ENCODE measurements at regions not wholly inside any gene's neighbourhood (a gene's known extent, or its start where the extent isn't known, plus 50 kb on each side); places are given as distances from the start of the nearest gene placed in this dataset.
"Not testable (repeated sequence)": the region's sequence is repeated elsewhere in the genome, so short reads cannot be mapped to it uniquely, and the experiment has no call there.

GRCh38 chr1:243996223-243996622, 54.9 kb upstream of the ZBTB18 start:
- DNase-seq (no peak), ATAC-seq (no peak)
- intact Hi-C loops (cut with DNase I) = no loop called here

DNA sequence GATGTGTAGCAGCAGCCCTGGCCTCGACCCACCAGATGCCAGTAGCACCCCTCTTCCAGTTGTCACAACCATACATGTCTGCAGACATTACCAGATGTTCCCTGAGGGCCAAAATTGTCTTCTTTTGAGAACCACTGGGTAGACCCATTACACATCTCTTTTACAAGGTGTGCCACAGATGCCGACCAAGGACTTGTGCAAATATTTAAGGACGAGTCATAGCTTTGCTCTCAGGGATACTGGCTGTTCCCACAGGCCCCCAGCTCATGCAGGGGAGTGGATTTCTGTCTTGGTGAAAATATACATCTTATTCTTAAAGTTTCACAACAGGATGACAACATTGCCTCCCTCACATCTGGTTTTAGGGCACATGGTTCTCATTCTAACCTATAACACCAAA, 59.4 kb upstream of the ZBTB18 start:
- no peak for ATAC-seq
- DNase-seq = no peak
- intact Hi-C loops (cut with DNase I) = no loop called here

GRCh38 chr1:243984788-243985187, 66.3 kb upstream of the ZBTB18 start:
- no peak for ATAC-seq
- DNase-seq = no peak
- intact Hi-C loops (cut with DNase I) = loop anchor here in 1 of 2 donors (1.0 kb wide), 1 partner anchor 16 kb away; no protein-coding TSS in a partner anchor

DNA sequence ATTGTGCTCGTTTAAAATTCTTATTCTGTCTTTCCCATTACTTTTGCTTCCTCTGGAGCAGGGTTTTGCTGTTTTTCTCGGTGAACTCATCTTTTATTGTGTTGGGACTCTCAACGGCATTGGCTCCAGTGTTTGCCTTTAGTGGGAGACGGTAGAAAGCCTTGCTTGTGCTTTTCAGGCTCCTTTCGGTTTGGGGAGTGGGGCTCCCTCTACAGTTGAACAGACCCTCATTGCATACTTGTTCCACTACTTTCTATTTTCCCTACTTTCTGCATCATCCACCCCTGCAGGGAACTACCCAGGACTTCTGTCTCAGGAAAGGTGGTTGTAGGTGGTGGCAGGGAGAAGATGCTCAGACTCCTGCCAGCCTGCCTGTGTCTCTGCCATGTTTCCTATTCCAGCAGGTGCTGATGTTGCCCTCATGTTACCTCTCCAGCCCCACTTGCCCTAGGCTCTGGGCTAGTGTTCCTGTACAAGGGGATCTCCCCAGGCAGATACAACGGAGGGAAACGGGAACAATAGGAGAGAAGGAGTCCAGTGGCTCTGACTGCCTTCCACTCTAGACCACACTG, 68.5 kb upstream of the ZBTB18 start:
- DNase-seq (no peak), ATAC-seq (no peak)
- intact Hi-C loops (cut with DNase I) = no loop called here

DNA sequence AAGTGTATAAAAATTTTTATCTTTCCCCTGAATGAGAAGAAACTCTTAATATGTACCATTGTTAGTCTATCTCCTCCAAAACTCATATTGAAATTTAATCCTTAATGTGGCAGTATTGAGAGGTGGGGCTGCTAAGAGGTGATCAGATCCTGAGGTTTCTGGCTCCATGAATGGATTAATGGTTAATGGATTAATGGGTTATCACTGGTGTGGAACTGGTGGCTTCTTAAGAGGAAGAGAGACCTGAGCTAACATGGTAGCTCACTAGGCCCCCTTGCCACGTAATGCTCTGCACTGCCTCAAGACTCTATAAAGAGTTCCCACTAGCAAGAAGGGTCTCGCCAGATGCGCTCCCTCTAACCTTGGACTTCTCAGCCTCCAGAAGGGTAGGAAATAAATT, 70.6 kb upstream of the ZBTB18 start:
- ATAC-seq (no peak), DNase-seq (no peak)
- intact Hi-C loops (cut with DNase I) = no loop called here

- intact Hi-C loops (cut with DNase I) = no loop called here
- ATAC-seq (no peak), DNase-seq (no peak)
These were observed 71.0 kb upstream of the ZBTB18 start for GRCh38 chr1:243980071-243980470.

GRCh38 chr1:243979396-243979795, 71.7 kb upstream of the ZBTB18 start:
- DNase-seq (peak; percentile 23), ATAC-seq (peak in 1 of 2 donors; percentile 39)

GRCh38 chr1:243977094-243977493, 74.0 kb upstream of the ZBTB18 start:
- no peak for ATAC-seq
- no peak for DNase-seq
- intact Hi-C loops (cut with DNase I) = no loop called here

More at GRCh38 chr1:243979396-243979795, 71.7 kb upstream of the ZBTB18 start:
- intact Hi-C loops (cut with DNase I) = no loop called here

GRCh38 chr1:243974451-243975292, 76.4 kb upstream of the ZBTB18 start:
- no peak for ATAC-seq
- no peak for DNase-seq
- intact Hi-C loops (cut with DNase I) = no loop called here

DNA sequence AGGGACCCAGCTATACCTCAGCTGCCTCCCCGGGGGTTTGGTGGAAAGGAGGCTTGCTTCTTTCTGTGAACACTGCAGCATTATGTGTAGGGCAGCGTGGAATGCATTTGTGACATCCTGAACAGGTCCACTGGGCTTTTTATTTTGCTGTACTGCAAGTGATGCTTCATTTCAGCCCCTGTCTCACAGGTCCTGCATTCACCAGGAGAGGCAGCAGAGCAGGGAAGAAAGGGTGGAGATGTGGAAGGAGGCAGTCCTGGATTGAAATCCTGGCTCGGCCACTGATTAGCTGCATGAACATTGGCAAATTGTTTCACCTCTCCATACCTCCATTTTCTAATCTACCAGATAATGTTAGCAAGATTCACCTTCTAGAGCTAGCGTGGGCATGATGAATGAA, 77.9 kb upstream of the ZBTB18 start:
- ATAC-seq = no peak
- DNase-seq = no peak
- intact Hi-C loops (cut with DNase I) = no loop called here

- no peak for DNase-seq
- intact Hi-C loops (cut with DNase I) = no loop called here
- no peak for ATAC-seq
These were observed 81.0 kb upstream of the ZBTB18 start for GRCh38 chr1:243970077-243970476.

- ATAC-seq = no peak
- intact Hi-C loops (cut with DNase I) = loop anchor here in 1 of 2 donors (1.0 kb wide), 1 partner anchor 17 kb away; no protein-coding TSS in a partner anchor
- no peak for DNase-seq
These were observed 82.7 kb upstream of the ZBTB18 start for GRCh38 chr1:243968413-243968812.

GRCh38 chr1:243964915-243965314, 86.2 kb upstream of the ZBTB18 start:
- ATAC-seq (no peak), DNase-seq (no peak)
- intact Hi-C loops (cut with DNase I) = no loop called here

GRCh38 chr1:243963571-243963970, 87.5 kb upstream of the ZBTB18 start:
- intact Hi-C loops (cut with DNase I) = no loop called here
- ATAC-seq (no peak), DNase-seq (no peak)

DNA sequence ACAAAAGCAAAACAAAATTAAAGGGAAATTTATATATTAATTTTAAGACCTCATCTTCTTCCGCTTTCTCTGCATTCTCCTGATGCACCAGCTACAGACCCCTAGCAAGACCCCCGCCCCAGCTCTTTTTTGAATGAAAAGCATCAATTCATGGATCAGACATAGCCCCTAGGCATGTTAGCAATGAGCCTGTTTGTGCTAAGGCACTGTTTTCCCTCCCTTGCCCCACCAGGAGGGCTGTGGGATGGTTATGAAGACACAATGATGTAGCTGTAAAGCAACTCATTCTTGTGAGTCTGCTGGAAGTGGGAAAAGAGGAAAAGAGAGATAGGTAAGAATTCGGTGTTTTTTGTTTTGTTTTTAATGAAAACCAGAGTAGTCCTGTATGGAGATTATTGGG, 88.5 kb upstream of the ZBTB18 start:
- DNase-seq (no peak), ATAC-seq (no peak)
- intact Hi-C loops (cut with DNase I) = no loop called here

DNA sequence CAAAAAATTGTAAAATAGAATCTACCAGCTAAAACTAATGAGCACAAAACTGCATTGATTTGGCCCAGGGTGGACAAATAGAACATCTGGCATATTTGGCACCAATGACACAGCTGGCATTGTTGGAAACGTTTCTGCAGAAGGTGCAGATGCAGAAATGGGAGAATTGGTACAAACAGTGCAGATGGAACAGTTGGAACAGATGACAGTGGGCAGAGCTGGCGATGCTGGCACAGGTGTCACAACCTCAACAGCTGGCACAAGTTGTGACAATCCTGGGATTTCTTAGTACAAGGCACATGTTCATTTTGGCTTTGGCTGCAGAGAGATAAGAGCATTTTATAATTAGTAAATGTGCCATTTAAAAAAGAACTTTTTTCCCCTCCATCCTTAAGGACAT, 91.1 kb upstream of the ZBTB18 start:
- intact Hi-C loops (cut with DNase I) = no loop called here
- ATAC-seq (no peak), DNase-seq (no peak)

DNA sequence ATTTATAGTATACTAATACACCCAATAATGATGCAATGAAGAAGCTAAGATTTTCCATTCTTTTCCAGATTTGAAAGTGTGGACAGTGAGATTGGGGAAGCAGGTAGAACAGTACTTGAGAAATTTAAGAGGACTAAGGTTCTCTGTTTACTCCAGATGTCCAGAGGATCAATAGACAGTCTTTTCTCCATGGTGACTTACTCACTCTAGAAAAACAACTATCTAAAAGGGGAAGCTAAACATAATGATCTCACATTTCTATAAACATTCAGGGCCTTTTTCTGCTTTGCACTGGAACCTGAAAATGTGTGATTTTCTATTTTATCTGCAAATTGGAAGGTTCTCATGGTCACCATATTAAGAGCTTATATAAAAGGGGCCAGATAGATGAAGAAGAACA, 93.9 kb upstream of the ZBTB18 start:
- ATAC-seq (no peak), DNase-seq (no peak)
- intact Hi-C loops (cut with DNase I) = no loop called here

- intact Hi-C loops (cut with DNase I) = no loop called here
- DNase-seq = no peak
- ATAC-seq = no peak
These were observed 94.6 kb upstream of the ZBTB18 start for GRCh38 chr1:243956450-243956849.

DNA sequence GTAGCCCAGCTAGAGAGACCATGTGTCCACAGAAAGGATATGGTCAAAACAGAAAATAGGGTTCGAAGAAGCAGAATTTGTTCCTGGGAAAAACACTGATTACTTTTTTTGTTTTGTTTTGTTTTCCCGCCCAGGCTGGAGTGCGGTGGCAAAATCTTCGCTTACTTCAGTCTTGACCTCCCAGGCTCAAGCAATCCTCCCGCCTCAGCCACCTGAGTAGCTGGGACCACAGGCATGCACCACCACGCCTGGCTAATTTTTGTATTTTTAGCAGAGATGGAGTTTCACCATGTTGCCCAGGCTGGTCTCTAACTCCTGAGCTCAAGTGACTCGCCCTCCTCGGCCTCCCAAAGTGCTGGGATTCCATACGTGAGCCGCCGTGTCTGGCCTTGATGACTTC, 99.9 kb upstream of the ZBTB18 start:
- ATAC-seq; DNase-seq; intact Hi-C loops (cut with DNase I): not testable (repeated sequence)

GRCh38 chr1:243950166-243950565, 100.1 kb upstream of the AKT3 start:
- intact Hi-C loops (cut with DNase I) = no loop called here

GRCh38 chr1:243946946-243947345, 96.9 kb upstream of the AKT3 start:
- DNase-seq (no peak), ATAC-seq (peak in 1 of 2 donors; percentile 26)
- intact Hi-C loops (cut with DNase I) = no loop called here

More at GRCh38 chr1:243950166-243950565, 100.1 kb upstream of the AKT3 start:
- DNase-seq (no peak), ATAC-seq (no peak)

All from left cardiac atrium (tissue), 4 donors.